GM12878 (cell line): ENCODE measurements at regions not wholly inside any gene's neighbourhood (a gene's known extent, or its start where the extent isn't known, plus 50 kb on each side); places are given as distances from the start of the nearest gene placed in this dataset.

Experiments
- ATAC-seq: fragments of 200-7000 bp; cut with Tn5 transposase; 3 replicates; pipeline ENCODE4 v1.9.1; 2020; ENCODE audit warnings: mild to moderate bottlenecking, moderate library complexity
- BruUV-seq: library from RNA; stranded (reverse); fragments of 400-500 nt; replicated peaks from 2 replicates; lab custom pipeline; 2021; lab: Mats Ljungman, UMichigan
- CTCF ChIA-PET: fragments of 300-600 bp; sonication (Branson Sonifier 250); formaldehyde crosslinking; extraction: SDS; loops from one replicate; lab custom pipeline; 2021; ENCODE audit warnings: inconsistent platforms; lab: Yijun Ruan, JAX
- POLR2A ChIA-PET: fragments of 350-600 bp; formaldehyde crosslinking; extraction: SDS; loops from one replicate; lab custom pipeline; 2021; ENCODE audit warnings: inconsistent platforms; lab: Charles Lee
- RAD21 ChIA-PET: fragments of 300-600 bp; sonication (Branson Sonifier 250); formaldehyde crosslinking; loops from one replicate; lab custom pipeline; 2023; ENCODE audit warnings: antibody characterized with exemption; ENCODE audit not compliant: unreplicated experiment; lab: Charles Lee
- SMC1A ChIA-PET: fragments of 300-600 bp; sonication (Branson Sonifier 250); formaldehyde crosslinking; loops from one replicate; lab custom pipeline; 2023; ENCODE audit not compliant: unreplicated experiment, uncharacterized antibody; lab: Charles Lee
- DNase-seq: peaks from one replicate; pipeline ENCODE4 v3.0.0-alpha.2; 2011; ENCODE audit warnings: low read depth, low spot score
- FAIRE-seq: peaks from 3 replicates; lab custom pipeline; 2011; peaks lifted over from hg19 to GRCh38; lab: Jason Lieb, UNC
- H2AFZ ChIP-seq: 2 replicates; pipeline ENCODE4 v1.6.0; 2011; ENCODE audit warnings: low read depth, low read length, control low read depth; ENCODE audit not compliant: control insufficient read depth
- H3K27ac ChIP-seq: 2 replicates; pipeline ENCODE4 v1.5.1; 2011; ENCODE audit warnings: control low read depth; ENCODE audit not compliant: control insufficient read depth, insufficient read depth
- H3K27me3 ChIP-seq, 2 experiments: replicated peaks in 1 of 2; 2 replicates each; pipeline versions ENCODE4 v1.6.0 to v1.6.1; 2011; ENCODE audit warnings: low read length in 1 of 2; ENCODE audit not compliant: control insufficient read depth in 2 of 2, insufficient read depth in 2 of 2
- H3K36me3 ChIP-seq, 2 experiments: 2 replicates each; pipeline ENCODE4 v1.5.1; 2011; ENCODE audit warnings: low read length in 1 of 2; ENCODE audit not compliant: control insufficient read depth in 2 of 2, insufficient read depth in 2 of 2
- H3K4me1 ChIP-seq: 2 replicates; pipeline ENCODE4 v1.6.1; 2011; ENCODE audit warnings: mild to moderate bottlenecking, low read length, moderate library complexity, mixed read lengths; ENCODE audit not compliant: control insufficient read depth, insufficient read depth
- H3K4me2 ChIP-seq: 2 replicates; pipeline ENCODE4 v1.6.0; 2011; ENCODE audit warnings: control low read depth; ENCODE audit not compliant: control insufficient read depth, insufficient read depth
- H3K4me3 ChIP-seq: fragments of 200-600 bp; sonication (generic); 2 replicates; pipeline ENCODE4 v1.5.1; 2016
- H3K79me2 ChIP-seq: 2 replicates; pipeline ENCODE4 v1.6.0; 2011; ENCODE audit warnings: low read length; ENCODE audit not compliant: control insufficient read depth, insufficient read depth
- H3K9ac ChIP-seq: 2 replicates; pipeline ENCODE4 v1.8.0; 2011; ENCODE audit warnings: low read length, control low read depth, mixed read lengths; ENCODE audit not compliant: control insufficient read depth, insufficient read depth
- H3K9me3 ChIP-seq: replicated peaks from 3 replicates; pipeline ENCODE4 v1.5.1; 2011; ENCODE audit warnings: mild to moderate bottlenecking, low read length; ENCODE audit not compliant: control insufficient read depth, insufficient read depth
- H4K20me1 ChIP-seq: 2 replicates; pipeline ENCODE4 v1.6.0; 2011; ENCODE audit not compliant: control insufficient read depth, insufficient read depth
- BRCA1 ChIP-seq: IDR thresholded peaks from 2 replicates; pipeline ENCODE4 v1.6.1; 2011; ENCODE audit warnings: low read depth, low read length, improper control_type of control experiment
- POLR2AphosphoS2 ChIP-seq: IDR thresholded peaks from 2 replicates; pipeline ENCODE4 v1.6.1; 2011; ENCODE audit warnings: low read depth, mild to moderate bottlenecking, low read length, improper control_type of control experiment, moderate library complexity
- TCF12 ChIP-seq: IDR thresholded peaks from 2 replicates; pipeline ENCODE4 v1.6.1; 2011; ENCODE audit warnings: low read depth, mild to moderate bottlenecking, low read length
- ZNF687 ChIP-seq: fragments of 450-650 bp; IDR thresholded peaks from 2 replicates; pipeline ENCODE4 v1.6.1; 2017; ENCODE audit warnings: mild to moderate bottlenecking, moderate library complexity
- ZSCAN29 ChIP-seq: fragments of 450-650 bp; IDR thresholded peaks from 2 replicates; pipeline ENCODE4 v1.6.1; 2017; ENCODE audit warnings: mild to moderate bottlenecking, moderate library complexity
- WGBS: methylation state at CpG from one replicate; pipeline ENCODE4 v1.1.6; 2016; ENCODE audit warnings: low lambda C conversion rate; ENCODE audit not compliant: insufficient replicate concordance, insufficient coverage; ENCODE audit errors: missing lambda C conversion rate; 5-methylcytosine and 5-hydroxymethylcytosine counted together
- in situ Hi-C: fragments of 300-500 bp; cut with MboI; formaldehyde crosslinking; loops from 9 replicates; pipeline ENCODE4 v1.14.3; 2018; ENCODE audit warnings: mixed read lengths
- intact Hi-C: fragments of 100-400 bp; cut with micrococcal nuclease; formaldehyde crosslinking; loops from one replicate; pipeline ENCODE4 v1.14.2; 2022; ENCODE audit not compliant: unreplicated experiment

DNA sequence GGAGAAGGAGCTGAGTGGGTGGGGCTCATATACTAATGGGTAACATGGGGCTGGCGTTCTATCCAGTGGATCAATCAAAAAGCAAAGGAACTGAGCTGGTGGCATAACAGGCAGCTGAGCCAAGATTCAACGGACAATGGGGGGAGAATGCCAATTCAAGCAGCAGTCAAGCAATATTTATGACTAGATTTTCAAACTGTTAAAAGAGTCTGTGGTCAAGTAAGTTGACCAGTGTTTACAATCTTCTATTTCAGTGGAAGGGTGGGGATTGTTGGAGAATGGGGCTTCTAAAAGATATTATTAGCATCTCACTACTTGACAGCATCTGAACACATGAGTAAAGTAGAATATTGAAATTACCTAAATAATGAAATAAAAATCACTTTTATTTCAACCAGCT lies 64.9 kb upstream of the SCRG1 start:
- in situ Hi-C loops (no loop called here), intact Hi-C loops (no loop called here)
- Histone ChIP-seq H3K79me2 (no peaks in the 10 kb centered on the region), H2AFZ (no peak overlapping the region), H3K36me3 (no peaks in the 10 kb centered on the region), H3K27ac (no peak overlapping the region), H4K20me1 (no peaks in the 10 kb centered on the region), H3K4me3 (no peak overlapping the region), H3K9ac (no peak overlapping the region), H3K4me1 (no peaks in the 10 kb centered on the region), H3K27me3 (no peaks in the 10 kb centered on the region), H3K4me2 (no peak overlapping the region), H3K9me3 (no peaks in the 10 kb centered on the region)
- RAD21 ChIA-PET = no interaction called here
- TF ChIP-seq ZSCAN29 = no peak
- no peak for TF ChIP-seq ZNF687
- no peak for TF ChIP-seq TCF12
- no peak for TF ChIP-seq POLR2AphosphoS2
- TF ChIP-seq BRCA1 = no peak
- no peak for DNase-seq
- SMC1A ChIA-PET = interaction anchor here (1.3 kb wide), 1 partner anchor 14 kb away, joined by 3 read pairs; no protein-coding TSS in a partner anchor
- CTCF ChIA-PET = no interaction called here
- no peak for ATAC-seq
- 25% methylated on average over 2 of the region's 2 CpGs for WGBS
- no peak for FAIRE-seq
- no TSS peak for BruUV-seq
- POLR2A ChIA-PET = no interaction called here
